GM12878 (cell line): ENCODE measurements at regions not wholly inside any gene's neighbourhood (a gene's known extent, or its start where the extent isn't known, plus 50 kb on each side); places are given as distances from the start of the nearest gene placed in this dataset.

Experiments used
- ATAC-seq: fragments of 200-7000 bp; cut with Tn5 transposase; 3 replicates; pipeline ENCODE4 v1.9.1; 2020; ENCODE audit warnings: mild to moderate bottlenecking, moderate library complexity
- BruUV-seq: library from RNA; stranded (reverse); fragments of 400-500 nt; replicated peaks from 2 replicates; lab custom pipeline; 2021; lab: Mats Ljungman, UMichigan
- CTCF ChIA-PET: fragments of 300-600 bp; sonication (Branson Sonifier 250); formaldehyde crosslinking; extraction: SDS; loops from one replicate; lab custom pipeline; 2021; ENCODE audit warnings: inconsistent platforms; lab: Yijun Ruan, JAX
- POLR2A ChIA-PET: fragments of 350-600 bp; formaldehyde crosslinking; extraction: SDS; loops from one replicate; lab custom pipeline; 2021; ENCODE audit warnings: inconsistent platforms; lab: Charles Lee
- RAD21 ChIA-PET: fragments of 300-600 bp; sonication (Branson Sonifier 250); formaldehyde crosslinking; loops from one replicate; lab custom pipeline; 2023; ENCODE audit warnings: antibody characterized with exemption; ENCODE audit not compliant: unreplicated experiment; lab: Charles Lee
- SMC1A ChIA-PET: fragments of 300-600 bp; sonication (Branson Sonifier 250); formaldehyde crosslinking; loops from one replicate; lab custom pipeline; 2023; ENCODE audit not compliant: unreplicated experiment, uncharacterized antibody; lab: Charles Lee
- DNase-seq: peaks from one replicate; pipeline ENCODE4 v3.0.0-alpha.2; 2011; ENCODE audit warnings: low read depth, low spot score
- FAIRE-seq: peaks from 3 replicates; lab custom pipeline; 2011; peaks lifted over from hg19 to GRCh38; lab: Jason Lieb, UNC
- H2AFZ ChIP-seq: 2 replicates; pipeline ENCODE4 v1.6.0; 2011; ENCODE audit warnings: low read depth, low read length, control low read depth; ENCODE audit not compliant: control insufficient read depth
- H3K27ac ChIP-seq: 2 replicates; pipeline ENCODE4 v1.5.1; 2011; ENCODE audit warnings: control low read depth; ENCODE audit not compliant: control insufficient read depth, insufficient read depth
- H3K27me3 ChIP-seq, 2 experiments: replicated peaks in 1 of 2; 2 replicates each; pipeline versions ENCODE4 v1.6.0 to v1.6.1; 2011; ENCODE audit warnings: low read length in 1 of 2; ENCODE audit not compliant: control insufficient read depth in 2 of 2, insufficient read depth in 2 of 2
- H3K36me3 ChIP-seq, 2 experiments: 2 replicates each; pipeline ENCODE4 v1.5.1; 2011; ENCODE audit warnings: low read length in 1 of 2; ENCODE audit not compliant: control insufficient read depth in 2 of 2, insufficient read depth in 2 of 2
- H3K4me1 ChIP-seq: 2 replicates; pipeline ENCODE4 v1.6.1; 2011; ENCODE audit warnings: mild to moderate bottlenecking, low read length, moderate library complexity, mixed read lengths; ENCODE audit not compliant: control insufficient read depth, insufficient read depth
- H3K4me2 ChIP-seq: 2 replicates; pipeline ENCODE4 v1.6.0; 2011; ENCODE audit warnings: control low read depth; ENCODE audit not compliant: control insufficient read depth, insufficient read depth
- H3K4me3 ChIP-seq: fragments of 200-600 bp; sonication (generic); 2 replicates; pipeline ENCODE4 v1.5.1; 2016
- H3K79me2 ChIP-seq: 2 replicates; pipeline ENCODE4 v1.6.0; 2011; ENCODE audit warnings: low read length; ENCODE audit not compliant: control insufficient read depth, insufficient read depth
- H3K9ac ChIP-seq: 2 replicates; pipeline ENCODE4 v1.8.0; 2011; ENCODE audit warnings: low read length, control low read depth, mixed read lengths; ENCODE audit not compliant: control insufficient read depth, insufficient read depth
- H3K9me3 ChIP-seq: replicated peaks from 3 replicates; pipeline ENCODE4 v1.5.1; 2011; ENCODE audit warnings: mild to moderate bottlenecking, low read length; ENCODE audit not compliant: control insufficient read depth, insufficient read depth
- H4K20me1 ChIP-seq: 2 replicates; pipeline ENCODE4 v1.6.0; 2011; ENCODE audit not compliant: control insufficient read depth, insufficient read depth
- NR2C2 ChIP-seq: IDR thresholded peaks from 2 replicates; pipeline ENCODE4 v1.6.1; 2011; ENCODE audit warnings: borderline replicate concordance, low read depth; ENCODE audit not compliant: control insufficient read depth, insufficient read length
- RAD21 ChIP-seq: IDR thresholded peaks from 2 replicates; pipeline ENCODE4 v1.6.1; 2011; ENCODE audit warnings: mild to moderate bottlenecking, low read depth, low read length, moderate library complexity; ENCODE audit not compliant: insufficient read depth
- REST ChIP-seq: IDR thresholded peaks from 2 replicates; pipeline ENCODE4 v1.6.1; 2012; ENCODE audit warnings: mild to moderate bottlenecking, low read depth, low read length
- SPI1 ChIP-seq: IDR thresholded peaks from 2 replicates; pipeline ENCODE4 v1.6.1; 2011; ENCODE audit warnings: low read depth, mild to moderate bottlenecking, low read length, moderate library complexity, borderline replicate concordance; ENCODE audit not compliant: insufficient read depth
- USF1 ChIP-seq: IDR thresholded peaks from 2 replicates; pipeline ENCODE4 v1.6.1; 2011; ENCODE audit warnings: borderline replicate concordance, low read depth, mild to moderate bottlenecking, moderate library complexity, mixed read lengths, low read length; ENCODE audit not compliant: insufficient read depth; ENCODE audit errors: extremely low read length
- WGBS: methylation state at CpG from one replicate; pipeline ENCODE4 v1.1.6; 2016; ENCODE audit warnings: low lambda C conversion rate; ENCODE audit not compliant: insufficient replicate concordance, insufficient coverage; ENCODE audit errors: missing lambda C conversion rate; 5-methylcytosine and 5-hydroxymethylcytosine counted together
- in situ Hi-C: fragments of 300-500 bp; cut with MboI; formaldehyde crosslinking; loops from 9 replicates; pipeline ENCODE4 v1.14.3; 2018; ENCODE audit warnings: mixed read lengths
- intact Hi-C: fragments of 100-400 bp; cut with micrococcal nuclease; formaldehyde crosslinking; loops from one replicate; pipeline ENCODE4 v1.14.2; 2022; ENCODE audit not compliant: unreplicated experiment

GRCh38 chr19:5253406-5254110, 87.1 kb downstream of the PTPRS start:
- no peak overlapping the region for H3K9ac ChIP-seq
- H3K36me3 ChIP-seq: no peaks in the 10 kb centered on the region; a peak in 1 of 4 replicates
- RAD21 ChIA-PET: interaction anchor here (1.8 kb wide), 1 partner anchor 69 kb away, joined by 6 read pairs; no protein-coding TSS in a partner anchor
- H3K27ac ChIP-seq: no peak overlapping the region
- TF ChIP-seq SPI1 (peak; percentile 75; the same call in 1 of the 2 replicates), NR2C2 (no peak)
- TF ChIP-seq, all 136 proteins: peak for 1
- no peak overlapping the region for H3K4me2 ChIP-seq
- H3K4me1 ChIP-seq: no peaks in the 10 kb centered on the region
- BruUV-seq: no TSS peak
- no peaks in the 10 kb centered on the region for H3K27me3 ChIP-seq
- WGBS: 17% methylated on average over 3 of the region's 3 CpGs
- DNase-seq (no peak), FAIRE-seq (no peak), ATAC-seq (peak; percentile 48; the same call in 1 of the 3 replicates)
- no peak overlapping the region for H3K4me3 ChIP-seq
- no peaks in the 10 kb centered on the region for H4K20me1 ChIP-seq
- ChIA-PET SMC1A (interaction anchor here (0.7 to 1.4 kb wide), 7 partner anchors 11 to 202 kb away, joined by 3 to 4 read pairs (median 3); no protein-coding TSS in a partner anchor), POLR2A (interaction anchor here (0.7 kb wide), 1 partner anchor 344 kb away, joined by 3 read pairs; the partner anchor contains the start of gene UHRF1), CTCF (interaction anchor here (1.3 to 1.4 kb wide), 2 partner anchors 27 to 28 kb away, joined by 4 read pairs; no protein-coding TSS in a partner anchor)
- in situ Hi-C loops: no loop called here
- peaks cover 5% of the 10 kb centered on the region; the same call in 1 of the 3 replicates for H3K9me3 ChIP-seq
- no peaks in the 10 kb centered on the region for H3K79me2 ChIP-seq
- intact Hi-C loops: no loop called here
- H2AFZ ChIP-seq: no peak overlapping the region

DNA sequence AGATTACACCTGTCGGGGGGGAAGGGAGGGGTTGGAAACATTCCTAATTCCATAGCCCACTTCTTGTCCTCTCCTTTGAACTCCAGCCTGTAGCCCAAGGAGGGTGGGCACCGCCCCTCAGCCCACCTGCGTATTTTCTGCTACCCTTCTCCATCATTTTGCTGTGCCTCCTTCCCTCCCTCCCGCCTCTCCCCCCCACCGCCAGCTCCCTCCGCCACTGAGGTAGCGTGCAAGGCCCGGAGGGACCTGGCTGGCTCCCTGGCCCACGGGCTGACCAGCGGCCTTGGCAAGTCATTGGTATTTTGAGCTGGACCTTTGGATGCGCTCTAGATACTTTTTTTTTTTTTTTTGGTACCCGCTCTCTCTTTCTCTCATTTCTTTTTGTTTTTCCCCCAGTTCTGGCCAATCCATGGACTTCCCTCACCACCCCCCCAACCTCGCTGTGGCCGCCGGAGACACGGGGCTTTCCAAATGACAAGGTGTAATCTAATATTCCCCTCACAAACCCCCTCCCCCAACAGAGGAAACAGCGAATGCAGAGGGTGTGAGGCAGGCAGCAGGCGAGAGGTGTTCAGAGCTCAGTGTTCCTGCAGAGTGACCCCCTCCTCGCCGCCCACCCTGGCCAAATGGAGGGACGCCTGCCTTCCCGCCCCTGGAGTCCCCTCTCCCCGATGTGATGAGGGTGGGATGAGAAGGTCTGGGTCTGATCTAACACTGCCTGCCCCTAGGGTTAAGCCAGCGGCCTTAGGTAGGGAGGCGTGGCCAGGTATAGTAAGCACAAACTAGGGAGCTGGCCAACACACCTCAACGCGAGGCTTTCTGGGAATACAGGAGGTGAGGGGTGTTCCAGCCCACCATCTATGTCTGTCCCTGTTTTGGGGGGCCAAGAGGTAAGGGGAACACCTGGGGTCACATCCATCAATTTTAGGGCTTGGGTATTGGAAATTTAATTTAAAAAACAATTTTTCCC, 89.2 kb downstream of the PTPRS start:
- Histone ChIP-seq H3K79me2 (no peaks in the 10 kb centered on the region), H3K27me3 (no peaks in the 10 kb centered on the region), H3K36me3 (no peaks in the 10 kb centered on the region), H3K9me3 (peaks cover 5% of the 10 kb centered on the region; the same call in 1 of the 3 replicates)
- SMC1A ChIA-PET: no interaction called here
- in situ Hi-C loops: no loop called here
- intact Hi-C loops: no loop called here
- POLR2A ChIA-PET: interaction anchor here (0.7 kb wide), 1 partner anchor 46 kb away, joined by 3 read pairs; no protein-coding TSS in a partner anchor
- TF ChIP-seq REST (no peak), RAD21 (no peak), USF1 (no peak)
- TF ChIP-seq, all 136 proteins: peak for 0
- DNase-seq (no peak), ATAC-seq (no peak), FAIRE-seq (no peak)
- Histone ChIP-seq H4K20me1 (no peaks in the 10 kb centered on the region), H3K27ac (no peak overlapping the region), H2AFZ (no peak overlapping the region), H3K4me2 (no peak overlapping the region), H3K9ac (no peak overlapping the region), H3K4me3 (no peak overlapping the region), H3K4me1 (no peaks in the 10 kb centered on the region)
- RAD21 ChIA-PET: interaction anchor here (0.6 to 0.7 kb wide), 2 partner anchors 36 to 328 kb away, joined by 3 read pairs; no protein-coding TSS in a partner anchor
- 40% methylated on average over 16 of the region's 27 CpGs for WGBS
- CTCF ChIA-PET: interaction anchor here (0.6 kb wide), 1 partner anchor 214 kb away, joined by 4 read pairs; no protein-coding TSS in a partner anchor
- BruUV-seq: no TSS peak
